ENCODE measurements at regions not wholly inside any gene's neighbourhood (a gene's known extent, or its start where the extent isn't known, plus 50 kb on each side); places are given as distances from the start of the nearest gene placed in this dataset.

- DNase-seq (ENCODE audit: low read depth, low spot score) = no peak
- TF ChIP-seq CTCF (IDR thresholded peaks at IDR 0.05; ENCODE audit: low read depth, low read length) = no peak
- Histone ChIP-seq H3K4me3 (ENCODE audit: low read depth, low read length) (no peak overlapping the region), H3K27ac (ENCODE audit: low read depth, low read length) (no peak overlapping the region), H3K27me3 (ENCODE audit: control insufficient read depth, insufficient read depth, low read length) (no peaks in the 10 kb centered on the region), H3K9me3 (ENCODE audit: control insufficient read depth, insufficient read depth, low read length) (no peaks in the 10 kb centered on the region)
- CTCF ChIA-PET = no interaction called here
- POLR2A ChIA-PET = no interaction called here
Measured at GRCh38 chr12:79515530-79515935, 175.2 kb downstream of the PAWR start.

GRCh38 chr12:79514730-79515529 is 175.8 kb downstream of the PAWR start:
- CTCF ChIA-PET = no interaction called here
- Histone ChIP-seq H3K9me3 (ENCODE audit: control insufficient read depth, insufficient read depth, low read length) (no peaks in the 10 kb centered on the region), H3K27ac (ENCODE audit: low read depth, low read length) (no peak overlapping the region), H3K27me3 (ENCODE audit: control insufficient read depth, insufficient read depth, low read length) (no peaks in the 10 kb centered on the region), H3K4me3 (ENCODE audit: low read depth, low read length) (no peak overlapping the region)
- DNase-seq (ENCODE audit: low read depth, low spot score) = no peak
- POLR2A ChIA-PET = no interaction called here
- no peak for TF ChIP-seq CTCF (IDR thresholded peaks at IDR 0.05; ENCODE audit: low read depth, low read length)

GRCh38 chr12:79512068-79512467 is 178.7 kb downstream of the PAWR start:
- DNase-seq (ENCODE audit: low read depth, low spot score) = no peak
- H3K9me3 ChIP-seq (ENCODE audit: control insufficient read depth, insufficient read depth, low read length) = no peaks in the 10 kb centered on the region
- CTCF ChIA-PET = no interaction called here
- POLR2A ChIA-PET = no interaction called here
- no peak overlapping the region for H3K27ac ChIP-seq (ENCODE audit: low read depth, low read length)
- no peaks in the 10 kb centered on the region for H3K27me3 ChIP-seq (ENCODE audit: control insufficient read depth, insufficient read depth, low read length)
- H3K4me3 ChIP-seq (ENCODE audit: low read depth, low read length) = no peak overlapping the region
- no peak for TF ChIP-seq CTCF (IDR thresholded peaks at IDR 0.05; ENCODE audit: low read depth, low read length)

- ChIA-PET CTCF (interaction anchor here (0.5 to 1.7 kb wide), 2 partner anchors 39 to 153 kb away, joined by 4 read pairs; no protein-coding TSS in a partner anchor), POLR2A (no interaction called here)
Measured at GRCh38 chr12:79508622-79509021, 182.1 kb downstream of the PAWR start.

More at GRCh38 chr12:79508622-79509021, 182.1 kb downstream of the PAWR start:
- no peak overlapping the region for H3K4me3 ChIP-seq (ENCODE audit: low read depth, low read length)
- H3K9me3 ChIP-seq (ENCODE audit: control insufficient read depth, insufficient read depth, low read length) = no peaks in the 10 kb centered on the region
- no peaks in the 10 kb centered on the region for H3K27me3 ChIP-seq (ENCODE audit: control insufficient read depth, insufficient read depth, low read length)
- no peak for TF ChIP-seq CTCF (IDR thresholded peaks at IDR 0.05; ENCODE audit: low read depth, low read length)
- no peak for DNase-seq (ENCODE audit: low read depth, low spot score)
- H3K27ac ChIP-seq (ENCODE audit: low read depth, low read length) = no peak overlapping the region
